Upper lobe of right lung (tissue), 1 donor: ENCODE measurements at regions not wholly inside any gene's neighbourhood (a gene's known extent, or its start where the extent isn't known, plus 50 kb on each side); places are given as distances from the start of the nearest gene placed in this dataset.

Experiments used
- ATAC-seq: fragments of 200-7000 bp; cut with Tn5 transposase; one replicate; pipeline ENCODE4 v1.9.1; 2020; ENCODE audit warnings: mild to moderate bottlenecking, moderate library complexity
- DNase-seq: peaks from one replicate; pipeline ENCODE4 v3.0.0-alpha.2; 2020
- H3K27ac ChIP-seq: fragments of 200-600 bp; one replicate; pipeline ENCODE4 v1.8.0; 2022
- H3K27me3 ChIP-seq: fragments of 200-600 bp; one replicate; pipeline ENCODE4 v1.8.0; 2022; ENCODE audit warnings: mild to moderate bottlenecking
- H3K36me3 ChIP-seq: fragments of 200-600 bp; one replicate; pipeline ENCODE4 v1.8.0; 2022
- H3K4me1 ChIP-seq: fragments of 200-600 bp; one replicate; pipeline ENCODE4 v1.8.0; 2022
- H3K4me3 ChIP-seq: fragments of 200-600 bp; one replicate; pipeline ENCODE4 v1.8.0; 2022; ENCODE audit warnings: mild to moderate bottlenecking
- H3K9me3 ChIP-seq: fragments of 200-600 bp; one replicate; pipeline ENCODE4 v1.8.0; 2022
- intact Hi-C: fragments of 100-400 bp; cut with DNase I; formaldehyde crosslinking; loops from one replicate; pipeline ENCODE4 v1.11.0; 2022
- TF ChIP-seq, protein P1 (sequence below): fragments of 200-600 bp; IDR thresholded peaks from one replicate; pipeline ENCODE4 v1.8.0; 2022; ENCODE audit warnings: antibody characterized with exemption
- donor health status: DM: no; HTN: yes; CAD: no; lungs with severe emphysema.

DNA sequence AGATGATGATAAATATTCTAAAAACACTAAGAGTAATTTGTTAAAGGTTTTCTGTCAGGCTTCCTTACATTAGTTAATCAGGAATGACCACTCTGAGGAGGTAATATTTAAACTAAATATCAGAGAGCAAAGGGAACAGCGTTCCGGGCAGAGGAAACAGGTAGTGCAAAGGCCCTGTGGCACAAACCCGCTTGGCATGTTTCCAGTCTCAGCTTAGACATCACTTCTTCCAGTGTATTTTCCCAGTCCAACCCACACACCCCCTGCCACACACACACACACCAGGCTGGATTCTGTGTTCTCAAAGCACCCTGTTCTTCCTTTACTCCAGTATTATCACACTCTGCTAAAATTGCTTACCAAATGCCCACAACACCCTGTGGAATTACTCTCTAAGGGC is 247.1 kb downstream of the RPS29 start:
- no peaks in the 10 kb centered on the region for H3K36me3 ChIP-seq
- no peaks in the 10 kb centered on the region for H3K4me1 ChIP-seq
- TF ChIP-seq, protein P1, sequence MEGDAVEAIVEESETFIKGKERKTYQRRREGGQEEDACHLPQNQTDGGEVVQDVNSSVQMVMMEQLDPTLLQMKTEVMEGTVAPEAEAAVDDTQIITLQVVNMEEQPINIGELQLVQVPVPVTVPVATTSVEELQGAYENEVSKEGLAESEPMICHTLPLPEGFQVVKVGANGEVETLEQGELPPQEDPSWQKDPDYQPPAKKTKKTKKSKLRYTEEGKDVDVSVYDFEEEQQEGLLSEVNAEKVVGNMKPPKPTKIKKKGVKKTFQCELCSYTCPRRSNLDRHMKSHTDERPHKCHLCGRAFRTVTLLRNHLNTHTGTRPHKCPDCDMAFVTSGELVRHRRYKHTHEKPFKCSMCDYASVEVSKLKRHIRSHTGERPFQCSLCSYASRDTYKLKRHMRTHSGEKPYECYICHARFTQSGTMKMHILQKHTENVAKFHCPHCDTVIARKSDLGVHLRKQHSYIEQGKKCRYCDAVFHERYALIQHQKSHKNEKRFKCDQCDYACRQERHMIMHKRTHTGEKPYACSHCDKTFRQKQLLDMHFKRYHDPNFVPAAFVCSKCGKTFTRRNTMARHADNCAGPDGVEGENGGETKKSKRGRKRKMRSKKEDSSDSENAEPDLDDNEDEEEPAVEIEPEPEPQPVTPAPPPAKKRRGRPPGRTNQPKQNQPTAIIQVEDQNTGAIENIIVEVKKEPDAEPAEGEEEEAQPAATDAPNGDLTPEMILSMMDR: no peak
- no peak for DNase-seq
- intact Hi-C loops: no loop called here
- H3K9me3 ChIP-seq: no peaks in the 10 kb centered on the region
- no peaks in the 10 kb centered on the region for H3K27me3 ChIP-seq
- no peak for ATAC-seq
- no peak overlapping the region for H3K27ac ChIP-seq
- H3K4me3 ChIP-seq: no peak overlapping the region

DNA sequence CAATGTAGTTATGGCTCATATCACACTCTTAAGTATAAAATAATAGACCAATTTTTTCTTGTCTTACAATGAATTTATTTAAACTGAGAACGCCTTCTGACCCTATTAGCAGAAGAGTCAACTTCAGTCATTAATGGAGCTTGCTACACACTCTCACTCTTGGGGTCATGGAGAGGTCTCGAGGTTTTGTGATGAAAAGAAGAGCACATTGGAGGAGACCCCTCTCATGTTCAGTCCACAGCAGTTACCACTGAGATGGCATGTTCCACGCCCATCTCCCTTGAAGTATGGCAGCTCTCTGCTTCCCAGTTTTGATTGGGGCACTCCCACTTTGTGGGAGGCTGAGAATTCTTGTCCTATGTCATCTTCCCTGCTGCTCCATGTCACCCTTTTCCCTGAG is 266.4 kb downstream of the RPS29 start:
- no peak overlapping the region for H3K27ac ChIP-seq
- intact Hi-C loops: no loop called here
- ATAC-seq (no peak), DNase-seq (no peak)
- no peak overlapping the region for H3K4me3 ChIP-seq
- no peaks in the 10 kb centered on the region for H3K36me3 ChIP-seq
- H3K4me1 ChIP-seq: no peaks in the 10 kb centered on the region
- no peaks in the 10 kb centered on the region for H3K27me3 ChIP-seq
- TF ChIP-seq, protein P1: no peak
- H3K9me3 ChIP-seq: no peaks in the 10 kb centered on the region

DNA sequence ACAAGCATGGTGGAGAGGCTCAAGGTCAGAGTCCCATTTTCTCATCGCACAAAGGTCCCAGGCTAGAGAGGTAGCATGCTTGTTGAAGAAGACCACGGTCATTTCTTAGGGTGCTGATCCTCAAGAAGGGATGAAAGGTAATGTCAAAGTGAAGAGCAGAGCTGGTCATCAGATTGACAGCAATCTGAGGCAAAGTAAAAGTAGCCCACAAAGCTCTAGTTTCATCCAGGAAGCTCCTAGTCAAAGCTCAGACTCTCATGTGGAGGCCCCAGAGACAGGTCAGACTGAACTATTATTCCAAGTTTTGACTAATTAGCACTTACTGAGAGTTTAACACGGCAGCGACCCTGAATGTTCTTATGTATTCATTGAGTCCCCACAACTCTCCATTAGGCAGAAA is 270.6 kb downstream of the RPS29 start:
- intact Hi-C loops: no loop called here
- TF ChIP-seq, protein P1: no peak

DNA sequence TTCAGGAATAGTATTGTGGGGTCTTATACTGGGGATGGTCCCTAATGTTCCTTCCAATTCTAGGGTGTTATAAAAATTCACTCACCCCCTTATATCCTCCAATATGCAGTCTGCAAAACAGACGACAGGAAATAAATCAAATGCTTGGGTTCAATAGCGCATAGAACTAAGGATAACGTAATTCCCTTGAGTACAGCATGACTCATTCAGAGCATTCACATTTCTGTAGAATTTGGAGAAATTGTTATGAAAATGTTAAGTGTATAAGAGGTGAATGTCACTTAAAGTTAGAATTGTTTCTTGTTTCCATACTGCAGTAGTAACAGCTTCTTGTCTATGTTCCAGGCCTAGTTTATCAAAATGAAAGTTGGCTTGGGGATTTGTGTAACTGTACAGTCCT is 271.4 kb downstream of the RPS29 start:
- Histone ChIP-seq H3K27me3 (no peaks in the 10 kb centered on the region), H3K27ac (no peak overlapping the region), H3K36me3 (no peaks in the 10 kb centered on the region), H3K9me3 (no peaks in the 10 kb centered on the region), H3K4me3 (no peak overlapping the region), H3K4me1 (no peaks in the 10 kb centered on the region)
- TF ChIP-seq, protein P1: no peak
- intact Hi-C loops: no loop called here
- no peak for DNase-seq
- ATAC-seq: no peak

More for the DNA sequence above, 270.6 kb downstream of the RPS29 start:
- DNase-seq: no peak
- Histone ChIP-seq H3K27me3 (no peaks in the 10 kb centered on the region), H3K36me3 (no peaks in the 10 kb centered on the region), H3K27ac (no peak overlapping the region), H3K4me3 (no peak overlapping the region), H3K9me3 (no peaks in the 10 kb centered on the region), H3K4me1 (no peaks in the 10 kb centered on the region)
- ATAC-seq: no peak

DNA sequence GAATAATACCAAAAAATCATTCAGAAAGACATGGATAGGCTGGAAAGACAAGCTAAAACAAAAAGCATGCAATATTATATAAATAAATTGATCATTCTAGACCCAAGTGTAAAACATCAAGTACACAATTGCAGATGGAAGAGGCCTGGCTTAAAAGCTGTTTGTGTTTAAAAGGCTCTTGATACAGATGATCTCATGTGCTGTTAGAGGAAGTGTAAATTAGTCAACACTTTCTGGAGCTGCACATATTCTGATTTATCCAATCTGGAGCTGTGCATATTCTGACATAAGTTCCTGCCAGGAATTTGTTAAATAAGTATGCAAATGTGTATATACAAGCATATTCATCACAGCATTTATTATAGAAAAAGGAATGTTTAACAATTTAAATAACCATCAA is 273.1 kb downstream of the RPS29 start:
- ATAC-seq (no peak), DNase-seq (no peak)
- intact Hi-C loops: no loop called here
- no peaks in the 10 kb centered on the region for H3K9me3 ChIP-seq
- H3K4me3 ChIP-seq: no peak overlapping the region
- TF ChIP-seq, protein P1: no peak
- no peaks in the 10 kb centered on the region for H3K27me3 ChIP-seq
- no peak overlapping the region for H3K27ac ChIP-seq
- H3K36me3 ChIP-seq: no peaks in the 10 kb centered on the region
- no peaks in the 10 kb centered on the region for H3K4me1 ChIP-seq

DNA sequence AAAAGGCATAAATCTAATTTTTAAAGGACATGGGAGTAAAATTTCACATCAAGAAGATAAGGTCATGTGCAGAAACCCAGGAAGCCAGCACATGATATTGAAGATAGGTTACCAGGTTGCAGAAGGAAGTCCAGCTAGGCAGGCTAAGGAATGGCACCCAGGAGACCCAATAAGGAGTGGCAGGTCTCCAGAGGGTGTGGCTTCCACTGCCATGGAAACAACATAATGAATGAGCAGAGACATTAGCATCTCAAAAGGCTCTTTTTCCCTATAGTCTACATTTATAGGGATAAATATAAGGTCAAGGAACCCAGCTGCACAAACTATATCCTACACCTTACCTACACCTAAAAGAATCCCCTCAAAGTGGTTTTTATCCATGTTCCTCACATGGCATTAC is 275.9 kb downstream of the RPS29 start:
- no peak for ATAC-seq

More for the DNA sequence above, 275.9 kb downstream of the RPS29 start:
- Histone ChIP-seq H3K4me1 (no peaks in the 10 kb centered on the region), H3K4me3 (no peak overlapping the region), H3K36me3 (no peaks in the 10 kb centered on the region), H3K9me3 (no peaks in the 10 kb centered on the region), H3K27me3 (no peaks in the 10 kb centered on the region), H3K27ac (no peak overlapping the region)
- TF ChIP-seq, protein P1: no peak
- no peak for DNase-seq
- intact Hi-C loops: no loop called here
